OCI-LY7 (cell line): ENCODE measurements at regions not wholly inside any gene's neighbourhood (a gene's known extent, or its start where the extent isn't known, plus 50 kb on each side); places are given as distances from the start of the nearest gene placed in this dataset.

ENCODE experiments used
- CTCF ChIP-seq: fragments of 200-600 bp; sonication (generic); conservative IDR thresholded peaks from 2 replicates; pipeline ENCODE4 v1.5.1; 2014; ENCODE audit warnings: mild to moderate bottlenecking, antibody characterized with exemption, low read length, moderate library complexity, mixed read lengths
- EZH2phosphoT487 ChIP-seq: fragments of 200-600 bp; sonication (generic); IDR thresholded peaks from 2 replicates; pipeline ENCODE4 v1.6.1; 2018; ENCODE audit warnings: low read depth, borderline replicate concordance, mild to moderate bottlenecking, mixed run types, antibody characterized with exemption, low read length, moderate library complexity, mixed read lengths

- no peak for TF ChIP-seq CTCF
- TF ChIP-seq EZH2phosphoT487: no peak
Measured at GRCh38 chr1:5464366-5464765, 527.9 kb downstream of the NPHP4 start.
